GM23338 (cell line): ENCODE measurements at regions not wholly inside any gene's neighbourhood (a gene's known extent, or its start where the extent isn't known, plus 50 kb on each side); places are given as distances from the start of the nearest gene placed in this dataset.

Experiments used
- ATAC-seq: fragments of 200-7000 bp; cut with Tn5 transposase; 3 replicates; pipeline ENCODE4 v1.9.1; 2020
- DNase-seq: peaks from one replicate; pipeline ENCODE4 v3.0.0-alpha.2; 2015; ENCODE audit warnings: low spot score
- H2AFZ ChIP-seq: fragments of 200-600 bp; sonication (generic); 2 replicates; pipeline ENCODE4 v1.8.0; 2016; ENCODE audit warnings: antibody characterized with exemption, mild to moderate bottlenecking, moderate library complexity
- H3F3A ChIP-seq: fragments of 200-600 bp; sonication (generic); replicated peaks from 2 replicates; pipeline ENCODE4 v1.8.0; 2017; ENCODE audit warnings: antibody characterized with exemption, mixed run types, low read depth
- H3K27ac ChIP-seq: fragments of 200-600 bp; sonication (generic); 2 replicates; pipeline ENCODE4 v1.6.1; 2016; ENCODE audit warnings: low read depth
- H3K27me3 ChIP-seq: fragments of 200-600 bp; sonication (generic); 2 replicates; pipeline ENCODE4 v1.8.0; 2016; ENCODE audit warnings: mild to moderate bottlenecking, mixed run types, moderate library complexity; ENCODE audit not compliant: insufficient read depth
- H3K36me3 ChIP-seq: fragments of 200-600 bp; sonication (generic); 2 replicates; pipeline ENCODE4 v1.8.0; 2016; ENCODE audit warnings: mild to moderate bottlenecking; ENCODE audit not compliant: insufficient read depth
- H3K4me1 ChIP-seq: fragments of 200-600 bp; sonication (generic); 2 replicates; pipeline ENCODE4 v1.8.0; 2016; ENCODE audit warnings: mild to moderate bottlenecking, moderate library complexity; ENCODE audit not compliant: insufficient read depth
- H3K4me2 ChIP-seq: fragments of 200-600 bp; sonication (generic); 2 replicates; pipeline ENCODE4 v1.7.1; 2017; ENCODE audit warnings: mixed run types
- H3K4me3 ChIP-seq: fragments of 200-600 bp; sonication (generic); 2 replicates; pipeline ENCODE4 v1.6.1; 2016; ENCODE audit warnings: mixed run types
- H3K79me2 ChIP-seq: fragments of 200-600 bp; sonication (generic); replicated peaks from 2 replicates; pipeline ENCODE4 v1.8.0; 2017; ENCODE audit warnings: mild to moderate bottlenecking; ENCODE audit not compliant: insufficient read depth
- H3K9me2 ChIP-seq: fragments of 200-600 bp; sonication (generic); 2 replicates; pipeline ENCODE4 v1.8.0; 2017; ENCODE audit not compliant: insufficient read depth
- H4K20me1 ChIP-seq: fragments of 200-600 bp; sonication (generic); replicated peaks from 2 replicates; pipeline ENCODE4 v1.8.0; 2017; ENCODE audit warnings: mild to moderate bottlenecking; ENCODE audit not compliant: insufficient read depth
- H3K27ac Mint-ChIP-seq: 2 replicates; pipeline ENCODE4 v1.8.0; 2020; ENCODE audit warnings: inconsistent platforms, mild to moderate bottlenecking, moderate library complexity, mixed read lengths
- H3K27me3 Mint-ChIP-seq: 3 replicates; pipeline ENCODE4 v1.8.0; 2022; ENCODE audit warnings: low read depth, mild to moderate bottlenecking, moderate library complexity, mixed read lengths, inconsistent platforms; ENCODE audit not compliant: insufficient read depth, poor library complexity
- H3K36me3 Mint-ChIP-seq: 3 replicates; pipeline ENCODE4 v1.8.0; 2021; ENCODE audit warnings: low read depth, mild to moderate bottlenecking, inconsistent platforms, moderate library complexity, mixed read lengths
- H3K4me1 Mint-ChIP-seq: 3 replicates; pipeline ENCODE4 v1.8.0; 2020; ENCODE audit warnings: mild to moderate bottlenecking, inconsistent platforms, mixed read lengths
- H3K4me3 Mint-ChIP-seq: 3 replicates; pipeline ENCODE4 v1.8.0; 2021; ENCODE audit warnings: moderate library complexity, mild to moderate bottlenecking, inconsistent platforms, mixed read lengths
- H3K9me3 Mint-ChIP-seq: 3 replicates; pipeline ENCODE4 v1.8.0; 2020; ENCODE audit warnings: moderate library complexity, mild to moderate bottlenecking, inconsistent platforms, mixed read lengths
- CREB1 ChIP-seq: fragments of 250-450 bp; sonication (Bioruptor Pico); IDR thresholded peaks from 2 replicates; pipeline ENCODE4 v1.5.0; 2020; ENCODE audit warnings: low read depth, mild to moderate bottlenecking, moderate library complexity
- ETS1 ChIP-seq: IDR thresholded peaks from 2 replicates; pipeline ENCODE4 v1.6.1; 2016; ENCODE audit warnings: antibody characterized with exemption
- EZH2 ChIP-seq: fragments of 200-600 bp; sonication (generic); IDR thresholded peaks from one replicate; pipeline ENCODE4 v1.8.0; 2017; ENCODE audit warnings: antibody characterized with exemption, mild to moderate bottlenecking, low read depth; ENCODE audit not compliant: unreplicated experiment
- EZH2phosphoT487 ChIP-seq: fragments of 200-600 bp; sonication (generic); IDR thresholded peaks from one replicate; pipeline ENCODE4 v1.8.1; 2018; ENCODE audit warnings: antibody characterized with exemption; ENCODE audit not compliant: unreplicated experiment
- JUNB ChIP-seq: IDR thresholded peaks from one replicate; pipeline ENCODE4 v1.6.1; 2016; ENCODE audit warnings: antibody characterized with exemption; ENCODE audit not compliant: unreplicated experiment
- NANOG ChIP-seq: IDR thresholded peaks from 2 replicates; pipeline ENCODE4 v1.6.1; 2016; ENCODE audit warnings: antibody characterized with exemption, borderline replicate concordance
- REST ChIP-seq: IDR thresholded peaks from one replicate; pipeline ENCODE4 v1.6.1; 2018; ENCODE audit warnings: antibody characterized with exemption; ENCODE audit not compliant: unreplicated experiment
- STAT1 ChIP-seq: IDR thresholded peaks from one replicate; pipeline ENCODE4 v1.6.1; 2016; ENCODE audit warnings: antibody characterized with exemption; ENCODE audit not compliant: unreplicated experiment
- ZNF114 ChIP-seq: fragments of 250-450 bp; sonication (Bioruptor Pico); IDR thresholded peaks from 2 replicates; pipeline ENCODE4 v1.5.0; 2020; ENCODE audit warnings: mild to moderate bottlenecking, moderate library complexity
- ZNF331 ChIP-seq: fragments of 250-450 bp; sonication (Bioruptor Pico); IDR thresholded peaks from 2 replicates; pipeline ENCODE4 v1.5.0; 2020; ENCODE audit warnings: low read depth, mild to moderate bottlenecking, moderate library complexity
- ZNF462 ChIP-seq: fragments of 250-450 bp; sonication (Bioruptor Pico); IDR thresholded peaks from 2 replicates; pipeline ENCODE4 v1.5.0; 2020; ENCODE audit warnings: mild to moderate bottlenecking, moderate library complexity

GRCh38 chr7:22565315-22565811 is 65.4 kb upstream of the STEAP1B start:
- no peak overlapping the region for H3K27ac ChIP-seq
- no peak overlapping the region for H3K4me2 ChIP-seq
- Mint-ChIP-seq H3K27ac (no peak overlapping the region; the same call in 1 of the 2 replicates), H3K27me3 (peaks cover 8% of the 10 kb centered on the region), H3K9me3 (no peaks in the 10 kb centered on the region), H3K4me3 (no peak overlapping the region; the same call in 2 of the 3 replicates), H3K36me3 (no peaks in the 10 kb centered on the region), H3K4me1 (peaks cover 49% of the 10 kb centered on the region)
- peaks cover 7% of the 10 kb centered on the region; the same call in 1 of the 2 replicates for H3K9me2 ChIP-seq
- ATAC-seq (no peak), DNase-seq (no peak)
- no peaks in the 10 kb centered on the region for H3K79me2 ChIP-seq
- H3K27me3 ChIP-seq: no peaks in the 10 kb centered on the region
- H3K4me3 ChIP-seq: no peak overlapping the region
- H3F3A ChIP-seq: 0 out of 2 replicates have a peak, but pooled peaks cover 2% of the 10 kb centered on the region
- peaks cover 44% of the 10 kb centered on the region for H3K4me1 ChIP-seq
- 0 out of 2 replicates have a peak overlapping the region, but pooled peaks have one; percentile 25 for H2AFZ ChIP-seq
- no peaks in the 10 kb centered on the region for H3K36me3 ChIP-seq
- no peaks in the 10 kb centered on the region for H4K20me1 ChIP-seq
- TF ChIP-seq EZH2phosphoT487 (no peak), ZNF462 (CRISPR knock-in tag) (no peak), NANOG (no peak), CREB1 (CRISPR knock-in tag) (no peak), ETS1 (no peak), STAT1 (no peak), ZNF114 (CRISPR knock-in tag) (no peak), EZH2 (no peak), JUNB (no peak), REST (no peak), ZNF331 (CRISPR knock-in tag) (no peak)
